ENCODE measurements at regions not wholly inside any gene's neighbourhood (a gene's known extent, or its start where the extent isn't known, plus 50 kb on each side); places are given as distances from the start of the nearest gene placed in this dataset.

DNA sequence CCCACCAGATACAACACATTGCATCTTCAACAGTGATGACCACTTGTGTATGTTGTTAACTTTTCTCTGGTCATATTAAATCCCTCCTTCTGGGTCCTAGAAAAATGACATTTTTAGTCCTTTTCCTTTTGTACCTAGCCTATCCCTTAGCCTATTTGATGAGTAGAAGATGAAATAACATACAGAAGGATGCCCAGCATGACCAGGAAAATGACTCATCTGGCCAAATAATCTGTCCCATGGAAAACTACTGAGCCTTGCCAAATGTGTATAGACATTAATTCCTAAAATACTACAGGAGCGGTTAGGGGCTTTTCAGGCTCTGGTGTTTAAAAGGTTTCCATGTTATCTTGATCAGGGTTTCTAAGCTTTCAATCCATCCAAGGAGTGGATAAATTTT, 129.0 kb upstream of the KCNIP4 start:
- ATAC-seq (ENCODE audit: poor library complexity): no peak
- no peaks in the 10 kb centered on the region for H3K4me1 ChIP-seq (ENCODE audit: insufficient read depth, low read length)
- H3K4me3 ChIP-seq (ENCODE audit: low read length): no peak overlapping the region
- no peak overlapping the region for H3K27ac ChIP-seq (ENCODE audit: low read depth in 1 of 2, low read length in 2 of 2)
- no peaks in the 10 kb centered on the region for H3K27me3 ChIP-seq (ENCODE audit: control insufficient read depth in 1 of 2, insufficient read depth in 2 of 2, low read length in 2 of 2)
- peaks cover 0 to 1% of the 10 kb centered on the region in 2 experiments for H3K9me3 ChIP-seq (ENCODE audit: control insufficient read depth in 1 of 2, insufficient read depth in 1 of 2, low read length in 2 of 2)
- no peaks in the 10 kb centered on the region for H3K36me3 Mint-ChIP-seq (ENCODE audit: low read depth)
- intact Hi-C loops (cut with DNase I, micrococcal nuclease): no loop called here
- TF ChIP-seq, protein P1, sequence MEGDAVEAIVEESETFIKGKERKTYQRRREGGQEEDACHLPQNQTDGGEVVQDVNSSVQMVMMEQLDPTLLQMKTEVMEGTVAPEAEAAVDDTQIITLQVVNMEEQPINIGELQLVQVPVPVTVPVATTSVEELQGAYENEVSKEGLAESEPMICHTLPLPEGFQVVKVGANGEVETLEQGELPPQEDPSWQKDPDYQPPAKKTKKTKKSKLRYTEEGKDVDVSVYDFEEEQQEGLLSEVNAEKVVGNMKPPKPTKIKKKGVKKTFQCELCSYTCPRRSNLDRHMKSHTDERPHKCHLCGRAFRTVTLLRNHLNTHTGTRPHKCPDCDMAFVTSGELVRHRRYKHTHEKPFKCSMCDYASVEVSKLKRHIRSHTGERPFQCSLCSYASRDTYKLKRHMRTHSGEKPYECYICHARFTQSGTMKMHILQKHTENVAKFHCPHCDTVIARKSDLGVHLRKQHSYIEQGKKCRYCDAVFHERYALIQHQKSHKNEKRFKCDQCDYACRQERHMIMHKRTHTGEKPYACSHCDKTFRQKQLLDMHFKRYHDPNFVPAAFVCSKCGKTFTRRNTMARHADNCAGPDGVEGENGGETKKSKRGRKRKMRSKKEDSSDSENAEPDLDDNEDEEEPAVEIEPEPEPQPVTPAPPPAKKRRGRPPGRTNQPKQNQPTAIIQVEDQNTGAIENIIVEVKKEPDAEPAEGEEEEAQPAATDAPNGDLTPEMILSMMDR (IDR thresholded peaks at IDR 0.05): no peak
- no peaks in the 10 kb centered on the region for H3K36me3 ChIP-seq (ENCODE audit: insufficient read depth, low read length)
- H3K4me3 Mint-ChIP-seq: no peak overlapping the region
- peaks cover 9% of the 10 kb centered on the region for H3K9me3 Mint-ChIP-seq
- no peak overlapping the region for H3K27ac Mint-ChIP-seq
- ChIA-PET CTCF (no interaction called here), POLR2A (no interaction called here)
- H3K27me3 Mint-ChIP-seq: no peaks in the 10 kb centered on the region
- H3K4me1 Mint-ChIP-seq (ENCODE audit: low read depth): no peaks in the 10 kb centered on the region
- no peak for DNase-seq

DNA sequence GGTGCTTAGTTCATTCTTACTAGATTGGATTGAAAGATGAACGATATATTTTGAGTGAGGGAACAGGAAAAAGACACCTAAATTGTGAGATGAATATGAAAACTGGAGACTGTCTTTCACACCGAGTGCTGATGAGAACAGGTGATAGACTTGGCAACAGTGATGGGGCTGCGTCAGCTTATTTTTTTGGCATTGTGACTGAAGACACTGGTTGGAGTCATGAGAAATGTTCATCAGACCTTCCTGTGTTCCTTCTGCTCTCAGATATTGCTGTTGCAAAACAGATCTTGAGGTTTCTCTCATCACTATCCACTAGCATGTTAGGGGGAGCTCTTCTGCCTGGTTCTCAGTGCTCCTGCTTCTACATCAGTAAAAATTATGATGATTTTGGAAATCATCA, 124.2 kb upstream of the KCNIP4 start:
- ChIA-PET CTCF (no interaction called here), POLR2A (no interaction called here)
- H3K4me1 Mint-ChIP-seq (ENCODE audit: low read depth): no peaks in the 10 kb centered on the region
- no peak overlapping the region for H3K4me3 ChIP-seq (ENCODE audit: low read length)
- H3K27me3 Mint-ChIP-seq: no peaks in the 10 kb centered on the region
- H3K4me3 Mint-ChIP-seq: no peak overlapping the region
- H3K36me3 ChIP-seq (ENCODE audit: insufficient read depth, low read length): no peaks in the 10 kb centered on the region
- H3K9me3 Mint-ChIP-seq: peaks cover 7% of the 10 kb centered on the region
- H3K27me3 ChIP-seq (ENCODE audit: control insufficient read depth in 1 of 2, insufficient read depth in 2 of 2, low read length in 2 of 2): no peaks in the 10 kb centered on the region
- no peaks in the 10 kb centered on the region for H3K4me1 ChIP-seq (ENCODE audit: insufficient read depth, low read length)
- intact Hi-C loops (cut with DNase I, micrococcal nuclease): no loop called here
- peaks cover 0 to 4% of the 10 kb centered on the region in 2 experiments for H3K9me3 ChIP-seq (ENCODE audit: control insufficient read depth in 1 of 2, insufficient read depth in 1 of 2, low read length in 2 of 2)
- DNase-seq: no peak
- no peak for ATAC-seq (ENCODE audit: poor library complexity)
- TF ChIP-seq, protein P1 (IDR thresholded peaks at IDR 0.05): no peak
- H3K27ac Mint-ChIP-seq: no peak overlapping the region
- no peaks in the 10 kb centered on the region for H3K36me3 Mint-ChIP-seq (ENCODE audit: low read depth)
- no peak overlapping the region for H3K27ac ChIP-seq (ENCODE audit: low read depth in 1 of 2, low read length in 2 of 2)

GRCh38 chr4:22072240-22072639, 123.7 kb upstream of the KCNIP4 start:
- no peaks in the 10 kb centered on the region for H3K4me1 ChIP-seq (ENCODE audit: insufficient read depth, low read length)
- intact Hi-C loops (cut with DNase I, micrococcal nuclease): no loop called here
- ChIA-PET POLR2A (no interaction called here), CTCF (no interaction called here)
- H3K9me3 Mint-ChIP-seq: peaks cover 7% of the 10 kb centered on the region
- no peak overlapping the region for H3K4me3 ChIP-seq (ENCODE audit: low read length)
- no peaks in the 10 kb centered on the region for H3K4me1 Mint-ChIP-seq (ENCODE audit: low read depth)
- H3K4me3 Mint-ChIP-seq: no peak overlapping the region
- H3K27me3 Mint-ChIP-seq: no peaks in the 10 kb centered on the region
- no peak overlapping the region for H3K27ac ChIP-seq (ENCODE audit: low read depth in 1 of 2, low read length in 2 of 2)
- ATAC-seq (ENCODE audit: poor library complexity): no peak
- H3K36me3 ChIP-seq (ENCODE audit: insufficient read depth, low read length): no peaks in the 10 kb centered on the region
- H3K27me3 ChIP-seq (ENCODE audit: control insufficient read depth in 1 of 2, insufficient read depth in 2 of 2, low read length in 2 of 2): no peaks in the 10 kb centered on the region
- H3K27ac Mint-ChIP-seq: no peak overlapping the region
- DNase-seq: no peak
- TF ChIP-seq, protein P1 (IDR thresholded peaks at IDR 0.05): no peak
- H3K36me3 Mint-ChIP-seq (ENCODE audit: low read depth): no peaks in the 10 kb centered on the region
- peaks cover 0 to 4% of the 10 kb centered on the region in 2 experiments for H3K9me3 ChIP-seq (ENCODE audit: control insufficient read depth in 1 of 2, insufficient read depth in 1 of 2, low read length in 2 of 2)

Measured in CD4-positive, alpha-beta T cell (primary cell).